ENCODE measurements at regions not wholly inside any gene's neighbourhood (a gene's known extent, or its start where the extent isn't known, plus 50 kb on each side); places are given as distances from the start of the nearest gene placed in this dataset.

DNA sequence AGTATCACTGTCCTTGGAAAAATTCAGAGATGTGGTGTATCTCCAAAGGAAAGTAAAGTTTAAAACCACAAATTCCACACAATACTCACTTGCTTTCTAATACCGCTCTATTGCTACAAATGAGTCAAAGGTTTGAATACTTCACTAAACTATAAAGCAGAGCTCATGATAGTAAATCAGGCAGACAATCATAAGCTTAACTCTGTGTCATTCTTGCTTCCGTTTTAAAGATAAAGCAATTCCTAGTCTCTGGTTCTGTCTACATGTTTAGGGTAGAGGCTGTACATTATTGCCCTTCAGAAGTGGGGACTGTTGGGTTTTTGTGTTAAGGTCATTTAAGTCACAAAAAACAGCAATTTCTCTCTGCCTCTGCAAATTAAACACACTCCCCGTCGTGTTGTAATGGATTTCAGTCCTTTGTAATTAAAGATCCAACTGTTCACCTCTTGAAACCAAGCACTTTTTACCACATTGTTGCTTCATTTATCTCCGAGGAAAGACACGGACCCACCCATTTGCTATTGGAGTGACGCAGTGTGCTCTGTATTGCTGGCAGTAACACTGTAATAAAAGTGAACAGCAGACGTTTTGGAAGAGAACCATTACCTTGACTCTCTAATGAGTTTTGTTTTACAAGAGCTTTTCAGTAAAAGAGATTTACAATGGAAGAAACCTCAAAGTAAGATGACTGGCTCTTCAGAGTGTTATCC, 83.1 kb upstream of the CNTNAP4 start:
- DNase-seq = no peak

DNA sequence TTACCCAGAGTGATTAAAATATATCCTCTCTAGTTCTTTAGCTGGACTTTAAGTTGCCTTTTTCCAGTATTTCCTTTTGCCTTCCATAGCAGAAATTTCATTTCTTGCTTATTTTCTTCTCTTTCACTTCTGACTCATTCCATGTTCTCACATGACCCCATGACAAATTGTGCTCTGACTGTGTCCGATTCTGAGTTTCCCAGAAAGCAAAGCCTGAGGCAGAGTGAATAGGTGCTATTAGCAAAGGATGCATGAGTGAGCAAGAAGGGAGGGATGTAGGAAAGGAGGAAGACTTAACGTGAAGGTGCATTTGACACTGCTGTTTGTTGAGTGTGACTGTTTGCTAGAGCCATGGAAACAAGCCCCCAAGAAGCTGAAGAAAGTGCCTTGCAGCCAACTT, 82.6 kb upstream of the CNTNAP4 start:
- no peak for DNase-seq

DNA sequence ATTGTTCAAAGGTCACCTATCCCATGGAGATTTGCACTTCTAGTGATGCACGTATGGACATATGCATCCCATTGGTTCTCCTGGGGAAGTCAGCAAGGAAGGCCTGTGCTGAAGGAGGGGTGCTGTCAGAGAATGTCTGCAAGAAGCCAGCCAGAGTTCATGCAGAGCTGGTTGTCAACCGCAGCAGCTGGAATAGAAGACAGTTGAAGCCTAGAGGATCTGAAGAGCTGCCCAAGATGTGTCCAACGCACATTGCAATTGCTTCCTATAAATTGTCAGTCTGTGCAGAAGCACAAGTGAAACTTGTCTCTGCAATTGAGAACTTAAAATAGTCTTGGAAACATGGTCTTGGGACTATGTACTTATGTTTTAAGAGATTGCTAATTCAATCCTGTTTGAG, 82.1 kb upstream of the CNTNAP4 start:
- no peak for DNase-seq

DNA sequence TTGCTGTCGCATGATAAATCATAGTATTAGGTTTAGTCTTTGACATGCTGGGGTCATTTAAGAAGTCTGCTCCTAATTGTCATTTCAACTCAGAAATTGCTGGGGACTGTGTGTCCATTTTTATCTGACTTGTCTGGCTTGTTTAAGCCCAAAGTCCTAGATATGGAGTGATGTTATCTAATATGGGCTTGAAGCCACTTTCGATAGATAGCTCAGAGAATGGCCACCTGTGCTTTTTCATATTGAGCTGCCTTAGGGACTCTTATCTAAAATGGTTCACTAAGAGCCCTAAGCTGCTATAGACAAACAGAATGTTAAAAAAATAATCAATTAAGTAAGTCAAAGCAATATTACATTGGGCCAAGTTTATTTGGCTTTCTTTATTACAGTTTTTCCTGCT, 81.6 kb upstream of the CNTNAP4 start:
- no peak for DNase-seq

DNA sequence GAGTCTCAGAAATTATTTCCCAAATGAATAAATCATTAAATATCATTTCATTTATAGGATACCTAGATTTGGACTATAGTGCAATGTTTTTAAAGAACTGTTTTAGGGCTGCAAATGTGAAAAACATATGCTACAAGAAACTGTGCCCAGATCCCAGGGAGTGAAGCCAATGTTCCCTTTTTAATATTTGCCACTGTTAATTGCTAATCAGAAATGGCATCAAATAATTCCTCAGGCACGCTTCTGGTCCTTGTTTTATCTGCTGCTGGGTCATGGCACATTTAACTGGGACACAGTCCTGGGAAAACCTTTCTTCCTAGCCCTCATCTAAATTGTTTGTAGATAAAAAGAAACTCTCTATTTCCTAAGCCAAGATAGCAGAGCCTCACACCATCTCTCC, 79.3 kb upstream of the CNTNAP4 start:
- DNase-seq = no peak

DNA sequence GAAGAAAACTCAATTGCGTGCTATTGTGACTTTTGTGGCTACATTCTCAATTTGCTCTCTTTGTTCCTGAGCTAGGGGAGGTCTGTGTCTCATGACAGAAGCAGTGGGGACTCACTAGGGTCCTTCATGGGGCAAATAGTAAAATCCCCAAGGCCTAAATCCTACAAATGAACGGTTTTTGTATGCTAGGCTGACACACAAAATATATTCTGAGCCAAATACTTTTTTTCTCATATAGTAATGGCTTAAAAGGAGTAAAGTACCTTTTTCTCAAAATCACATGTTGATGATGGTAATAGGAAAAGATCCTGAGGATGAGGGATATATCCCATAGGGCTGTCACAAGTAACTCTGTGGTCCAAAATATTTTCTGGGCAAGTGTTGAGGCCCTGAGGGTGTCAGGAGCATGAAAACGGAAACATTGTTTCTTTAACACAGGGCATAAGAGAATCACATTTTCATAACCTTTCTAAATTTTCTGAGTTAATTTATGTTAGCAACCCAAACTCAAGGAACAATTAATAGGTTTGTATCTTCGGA, 77.5 kb upstream of the CNTNAP4 start:
- DNase-seq = no peak

DNA sequence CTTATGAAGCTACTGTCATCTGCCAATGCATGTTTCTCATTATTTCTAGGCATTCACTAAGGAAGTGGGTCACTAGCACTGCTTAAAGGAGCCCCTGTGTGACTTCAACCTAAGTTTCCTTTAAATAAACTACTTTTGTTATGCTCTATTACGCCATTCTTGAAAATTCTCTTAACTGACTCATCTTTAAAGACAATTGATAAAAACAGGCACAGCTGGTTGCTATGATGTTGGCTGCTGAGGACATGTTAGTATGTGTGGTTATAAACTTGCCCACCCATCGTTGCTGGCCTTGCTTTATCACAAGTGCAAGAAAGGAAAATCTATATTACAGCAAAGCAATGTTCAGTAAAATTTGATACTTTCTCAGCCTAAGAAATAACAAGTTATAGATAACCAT, 75.8 kb upstream of the CNTNAP4 start:
- no peak for DNase-seq

DNA sequence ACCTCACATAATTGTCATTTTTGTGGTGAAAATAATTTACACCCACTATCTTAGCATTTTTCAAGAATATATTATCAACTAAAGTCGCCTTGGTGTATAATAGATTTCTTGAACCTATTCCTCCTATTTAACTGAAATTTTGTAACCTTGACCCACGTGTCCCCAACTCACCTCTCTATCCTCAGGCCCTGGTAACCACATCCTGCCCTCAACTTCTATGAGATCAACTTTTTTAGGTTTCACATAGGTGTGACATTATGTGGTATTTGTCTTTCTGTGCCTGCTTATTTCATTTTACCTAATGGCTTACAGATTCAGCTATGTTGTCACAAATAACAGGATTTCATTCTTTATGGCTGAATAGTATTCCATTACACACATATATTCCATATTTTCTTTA, 73.0 kb upstream of the CNTNAP4 start:
- DNase-seq = no peak

DNA sequence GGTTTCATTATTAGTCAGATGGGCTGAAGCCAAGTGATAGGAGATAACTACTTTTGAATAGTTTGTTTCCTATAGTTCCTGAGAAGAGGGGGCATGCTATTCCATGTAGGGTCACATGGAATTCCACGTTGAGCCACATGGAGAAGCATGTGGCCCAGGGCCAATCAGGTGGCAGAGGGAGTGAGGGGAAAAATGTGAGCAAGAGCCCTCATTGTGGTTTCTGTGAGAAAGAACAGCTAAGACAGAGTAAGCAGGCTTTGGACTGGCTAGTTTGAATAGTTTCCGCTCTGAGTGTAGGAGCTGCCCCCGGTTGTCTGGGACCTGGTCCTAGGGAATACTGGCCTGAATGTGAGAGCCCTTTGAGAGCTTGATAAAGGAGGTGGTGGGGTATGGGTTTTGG, 69.9 kb upstream of the CNTNAP4 start:
- no peak for DNase-seq

DNA sequence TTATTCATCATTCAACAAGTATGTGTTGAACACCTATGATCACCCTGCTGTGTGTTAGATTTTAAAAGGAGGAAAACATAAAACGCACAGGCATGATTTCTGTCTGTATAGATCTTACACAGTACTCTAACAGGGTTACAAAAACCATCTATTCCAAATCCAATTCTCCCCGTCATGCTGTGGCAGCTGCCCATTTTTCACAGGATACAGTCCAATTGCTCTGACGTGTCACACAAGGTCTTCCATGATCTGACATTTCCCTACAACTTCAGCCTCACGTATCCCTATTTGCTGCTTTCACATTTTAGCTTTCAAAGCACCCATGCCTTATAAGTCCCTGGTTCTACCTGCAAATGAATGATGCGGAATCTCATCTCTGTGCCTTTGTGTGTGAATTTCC, 67.0 kb upstream of the CNTNAP4 start:
- no peak for DNase-seq

DNA sequence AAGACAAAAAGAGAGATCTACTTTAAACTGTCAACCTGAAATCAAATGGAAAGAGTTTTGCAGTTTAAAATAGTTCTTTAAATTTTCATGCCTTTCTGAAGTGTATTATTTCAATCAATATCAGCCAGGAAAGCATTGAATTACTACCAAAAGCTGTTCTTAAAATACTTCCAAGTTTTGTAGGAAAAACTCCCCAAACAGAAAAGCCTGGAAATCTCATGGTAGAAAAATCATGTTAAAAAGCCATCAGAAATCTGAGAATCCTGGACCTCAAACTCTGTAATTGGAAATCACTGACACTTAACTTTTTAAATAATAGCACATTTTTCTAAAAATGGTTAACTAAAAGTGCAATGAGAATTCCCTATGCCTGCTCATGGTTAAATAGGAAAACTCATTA, 63.3 kb upstream of the CNTNAP4 start:
- no peak for DNase-seq

DNA sequence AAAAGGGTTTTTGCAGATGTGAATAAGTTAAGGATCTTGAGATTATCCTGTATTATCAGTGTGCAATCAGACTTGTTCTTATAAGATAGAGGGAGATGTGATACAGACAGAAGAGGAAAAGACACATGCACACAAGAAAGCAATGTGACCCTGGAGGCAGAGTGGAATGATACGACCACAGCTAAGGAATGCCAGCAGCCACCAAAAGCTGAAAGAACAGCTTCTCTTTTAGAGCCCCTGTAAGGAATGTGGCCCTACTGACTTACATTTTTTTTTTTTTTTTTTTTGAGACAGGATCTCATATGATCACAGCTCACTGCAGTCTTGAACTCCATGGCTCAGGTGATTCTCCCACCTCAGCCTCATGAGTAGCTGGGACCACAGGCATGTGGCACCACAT, 62.3 kb upstream of the CNTNAP4 start:
- DNase-seq = no peak

DNA sequence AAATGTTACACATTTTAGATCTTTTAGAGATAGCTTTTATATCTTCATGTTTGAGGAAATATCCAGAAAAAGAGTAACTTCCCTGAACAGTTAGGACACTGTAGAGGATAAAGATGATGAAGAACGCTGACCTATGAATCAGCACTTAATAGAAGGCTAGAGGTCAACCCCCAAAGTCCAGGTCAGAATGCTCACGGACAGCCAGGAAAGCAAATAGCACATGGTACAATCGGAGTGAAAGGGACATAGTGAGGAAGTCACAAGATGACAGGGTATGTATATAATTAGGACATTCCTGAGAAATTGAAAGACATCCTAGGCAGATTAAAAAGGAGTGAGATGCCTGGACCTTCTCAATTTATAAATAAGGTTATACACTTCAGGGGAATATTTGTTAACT, 55.1 kb upstream of the CNTNAP4 start:
- DNase-seq = no peak

DNA sequence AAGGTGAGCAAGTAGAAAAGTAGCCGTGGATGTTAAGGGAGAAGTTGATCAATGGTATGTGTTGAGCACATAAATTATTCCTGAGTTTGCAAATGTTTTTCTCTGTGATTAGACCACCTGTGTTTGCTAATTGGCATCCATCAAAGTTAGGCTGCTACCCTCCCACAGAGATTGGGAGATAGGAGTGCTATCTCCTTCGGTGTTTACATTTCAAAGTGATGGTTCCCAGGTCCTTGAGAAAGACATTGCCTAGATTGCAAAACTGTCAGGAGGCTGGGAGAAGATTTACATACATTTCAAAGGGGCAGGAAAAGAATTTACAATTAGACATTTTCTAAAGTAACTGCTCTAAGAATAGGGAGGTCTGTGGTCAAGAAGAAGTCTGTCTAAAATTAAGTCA, 54.3 kb upstream of the CNTNAP4 start:
- no peak for DNase-seq

DNA sequence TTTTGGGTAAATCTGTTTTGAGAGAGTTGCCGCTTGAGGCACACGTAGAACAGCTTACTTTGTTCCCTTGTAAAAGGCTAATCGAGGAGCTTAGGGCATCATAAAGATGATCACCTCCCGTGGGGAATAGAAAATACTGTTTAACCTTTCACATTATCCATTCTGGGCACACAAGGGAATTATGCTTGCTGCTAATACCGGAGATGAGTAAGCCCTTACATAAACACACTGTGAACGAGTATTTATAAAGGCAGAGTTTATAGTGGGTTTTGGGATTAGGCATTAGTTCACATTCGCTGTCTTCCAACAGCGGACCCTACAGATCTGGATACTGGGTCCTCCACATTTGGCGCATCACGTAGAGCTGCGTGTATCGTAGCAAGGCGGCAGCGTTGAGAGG, 51.2 kb upstream of the CNTNAP4 start:
- no peak for DNase-seq

DNA sequence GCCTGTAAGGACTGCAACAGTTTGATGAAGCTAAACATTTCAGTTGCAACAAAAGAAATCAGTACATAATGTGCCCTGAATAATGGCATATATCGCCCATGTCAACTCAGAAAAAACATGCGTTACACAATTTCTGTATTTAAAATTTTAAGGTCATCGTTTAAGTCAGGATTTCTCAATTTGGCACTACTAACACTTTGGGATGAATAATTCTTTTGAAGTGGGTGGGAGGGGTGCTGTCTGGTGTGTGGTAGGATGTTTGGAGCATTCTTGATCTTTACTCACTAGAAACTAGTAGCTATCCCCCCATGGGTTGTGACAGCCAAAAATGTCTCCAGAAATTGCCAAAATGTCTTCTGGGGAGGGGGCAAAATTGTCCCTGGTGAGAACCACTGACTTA, 50.7 kb upstream of the CNTNAP4 start:
- DNase-seq = no peak

All from activated gamma-delta T cell treated with Interleukin-2 at 50 U/mL for 16 hours (primary cell).